Endothelial cell of hepatic sinusoid (primary cell): ENCODE measurements at regions not wholly inside any gene's neighbourhood (a gene's known extent, or its start where the extent isn't known, plus 50 kb on each side); places are given as distances from the start of the nearest gene placed in this dataset.
"Not testable (repeated sequence)": the region's sequence is repeated elsewhere in the genome, so short reads cannot be mapped to it uniquely, and the experiment has no call there.

Source experiments
- in situ Hi-C: cut with HindIII; loops from 2 replicates; pipeline ENCODE4 v1.10.0; 2017; ENCODE audit warnings: low sequenced_read_pairs

- in situ Hi-C loops, result no loop called here
Measured at GRCh38 chr3:72661115-72661457, 187.2 kb downstream of the SHQ1 start.

GRCh38 chr3:72660270-72661114 is 187.8 kb downstream of the SHQ1 start:
- in situ Hi-C loops, result no loop called here

GRCh38 chr3:72659596-72659995 is 188.6 kb downstream of the SHQ1 start:
- in situ Hi-C loops, result no loop called here

- in situ Hi-C loops, result no loop called here
Measured at GRCh38 chr3:72659188-72659587, 189.1 kb downstream of the SHQ1 start.

GRCh38 chr3:72658466-72659100 is 189.7 kb downstream of the SHQ1 start:
- in situ Hi-C loops, result no loop called here

GRCh38 chr3:72657666-72658065 is 190.6 kb downstream of the SHQ1 start:
- in situ Hi-C loops, result no loop called here

- in situ Hi-C loops, result no loop called here
Measured at GRCh38 chr3:72655723-72656122, 192.5 kb downstream of the SHQ1 start.

GRCh38 chr3:72655131-72655551 is 193.1 kb downstream of the SHQ1 start:
- in situ Hi-C loops, result no loop called here

GRCh38 chr3:72652395-72652794 is 195.8 kb downstream of the SHQ1 start:
- in situ Hi-C loops, result no loop called here

- in situ Hi-C loops, result no loop called here
Measured at GRCh38 chr3:72651498-72651897, 196.7 kb downstream of the SHQ1 start.

- in situ Hi-C loops, result no loop called here
Measured at GRCh38 chr3:72646263-72646662, 202.0 kb downstream of the SHQ1 start.

- in situ Hi-C loops, result not testable (repeated sequence)
Measured at GRCh38 chr3:72643635-72644034, 204.6 kb downstream of the SHQ1 start.

- in situ Hi-C loops, result no loop called here
Measured at GRCh38 chr3:72641684-72642083, 206.6 kb downstream of the SHQ1 start.

GRCh38 chr3:72641072-72641471 is 207.2 kb downstream of the SHQ1 start:
- in situ Hi-C loops, result no loop called here

GRCh38 chr3:72636969-72637597 is 211.2 kb downstream of the SHQ1 start:
- in situ Hi-C loops, result no loop called here

- in situ Hi-C loops, result no loop called here
Measured at GRCh38 chr3:72635551-72635950, 212.7 kb downstream of the SHQ1 start.

- in situ Hi-C loops, result no loop called here
Measured at GRCh38 chr3:72634128-72634527, 214.1 kb downstream of the SHQ1 start.

GRCh38 chr3:72633534-72633933 is 214.7 kb downstream of the SHQ1 start:
- in situ Hi-C loops, result no loop called here

GRCh38 chr3:72633121-72633520 is 215.1 kb downstream of the SHQ1 start:
- in situ Hi-C loops, result no loop called here

GRCh38 chr3:72632129-72632528 is 216.1 kb downstream of the SHQ1 start:
- in situ Hi-C loops, result no loop called here

- in situ Hi-C loops, result no loop called here
Measured at GRCh38 chr3:72630969-72631344, 217.3 kb downstream of the SHQ1 start.

- in situ Hi-C loops, result no loop called here
Measured at GRCh38 chr3:72630327-72630968, 217.8 kb downstream of the SHQ1 start.
